GM12878 (cell line): ENCODE measurements at regions not wholly inside any gene's neighbourhood (a gene's known extent, or its start where the extent isn't known, plus 50 kb on each side); places are given as distances from the start of the nearest gene placed in this dataset.

Experiments used
- ATAC-seq: fragments of 200-7000 bp; cut with Tn5 transposase; 3 replicates; pipeline ENCODE4 v1.9.1; 2020; ENCODE audit warnings: mild to moderate bottlenecking, moderate library complexity
- BruUV-seq: library from RNA; stranded (reverse); fragments of 400-500 nt; replicated peaks from 2 replicates; lab custom pipeline; 2021; lab: Mats Ljungman, UMichigan
- CTCF ChIA-PET: fragments of 300-600 bp; sonication (Branson Sonifier 250); formaldehyde crosslinking; extraction: SDS; loops from one replicate; lab custom pipeline; 2021; ENCODE audit warnings: inconsistent platforms; lab: Yijun Ruan, JAX
- POLR2A ChIA-PET: fragments of 350-600 bp; formaldehyde crosslinking; extraction: SDS; loops from one replicate; lab custom pipeline; 2021; ENCODE audit warnings: inconsistent platforms; lab: Charles Lee
- RAD21 ChIA-PET: fragments of 300-600 bp; sonication (Branson Sonifier 250); formaldehyde crosslinking; loops from one replicate; lab custom pipeline; 2023; ENCODE audit warnings: antibody characterized with exemption; ENCODE audit not compliant: unreplicated experiment; lab: Charles Lee
- SMC1A ChIA-PET: fragments of 300-600 bp; sonication (Branson Sonifier 250); formaldehyde crosslinking; loops from one replicate; lab custom pipeline; 2023; ENCODE audit not compliant: unreplicated experiment, uncharacterized antibody; lab: Charles Lee
- DNase-seq: peaks from one replicate; pipeline ENCODE4 v3.0.0-alpha.2; 2011; ENCODE audit warnings: low read depth, low spot score
- FAIRE-seq: peaks from 3 replicates; lab custom pipeline; 2011; peaks lifted over from hg19 to GRCh38; lab: Jason Lieb, UNC
- H2AFZ ChIP-seq: 2 replicates; pipeline ENCODE4 v1.6.0; 2011; ENCODE audit warnings: low read depth, low read length, control low read depth; ENCODE audit not compliant: control insufficient read depth
- H3K27ac ChIP-seq: 2 replicates; pipeline ENCODE4 v1.5.1; 2011; ENCODE audit warnings: control low read depth; ENCODE audit not compliant: control insufficient read depth, insufficient read depth
- H3K27me3 ChIP-seq, 2 experiments: replicated peaks in 1 of 2; 2 replicates each; pipeline versions ENCODE4 v1.6.0 to v1.6.1; 2011; ENCODE audit warnings: low read length in 1 of 2; ENCODE audit not compliant: control insufficient read depth in 2 of 2, insufficient read depth in 2 of 2
- H3K36me3 ChIP-seq, 2 experiments: 2 replicates each; pipeline ENCODE4 v1.5.1; 2011; ENCODE audit warnings: low read length in 1 of 2; ENCODE audit not compliant: control insufficient read depth in 2 of 2, insufficient read depth in 2 of 2
- H3K4me1 ChIP-seq: 2 replicates; pipeline ENCODE4 v1.6.1; 2011; ENCODE audit warnings: mild to moderate bottlenecking, low read length, moderate library complexity, mixed read lengths; ENCODE audit not compliant: control insufficient read depth, insufficient read depth
- H3K4me2 ChIP-seq: 2 replicates; pipeline ENCODE4 v1.6.0; 2011; ENCODE audit warnings: control low read depth; ENCODE audit not compliant: control insufficient read depth, insufficient read depth
- H3K4me3 ChIP-seq: fragments of 200-600 bp; sonication (generic); 2 replicates; pipeline ENCODE4 v1.5.1; 2016
- H3K79me2 ChIP-seq: 2 replicates; pipeline ENCODE4 v1.6.0; 2011; ENCODE audit warnings: low read length; ENCODE audit not compliant: control insufficient read depth, insufficient read depth
- H3K9ac ChIP-seq: 2 replicates; pipeline ENCODE4 v1.8.0; 2011; ENCODE audit warnings: low read length, control low read depth, mixed read lengths; ENCODE audit not compliant: control insufficient read depth, insufficient read depth
- H3K9me3 ChIP-seq: replicated peaks from 3 replicates; pipeline ENCODE4 v1.5.1; 2011; ENCODE audit warnings: mild to moderate bottlenecking, low read length; ENCODE audit not compliant: control insufficient read depth, insufficient read depth
- H4K20me1 ChIP-seq: 2 replicates; pipeline ENCODE4 v1.6.0; 2011; ENCODE audit not compliant: control insufficient read depth, insufficient read depth
- BHLHE40 ChIP-seq, 2 experiments: fragments of 450-650 bp in 1 of 2; IDR thresholded peaks; 2 replicates each; pipeline ENCODE4 v1.6.1; 2011 to 2017; ENCODE audit warnings: low read depth in 2 of 2, borderline replicate concordance in 1 of 2, improper control_type of control experiment in 1 of 2, low read length in 1 of 2, mild to moderate bottlenecking in 1 of 2
- CHD4 ChIP-seq: fragments of 200-600 bp; sonication (generic); IDR thresholded peaks from 2 replicates; pipeline ENCODE4 v1.6.1; 2016; ENCODE audit warnings: mild to moderate bottlenecking
- CTCF ChIP-seq, 3 experiments: IDR thresholded peaks in 2 of 3; conservative IDR thresholded peaks in 1 of 3; 2 replicates each; pipeline ENCODE4 v1.5.1; 2011; ENCODE audit warnings: low read depth in 3 of 3, low read length in 3 of 3, mild to moderate bottlenecking in 3 of 3, control low read depth in 2 of 3, moderate library complexity in 2 of 3, inconsistent platforms in 1 of 3, mixed read lengths in 1 of 3; ENCODE audit not compliant: control insufficient read depth in 2 of 3, insufficient read depth in 1 of 3; ENCODE audit errors: extremely low read depth in 1 of 3
- EGR1 ChIP-seq, 2 experiments: IDR thresholded peaks; 1 replicate in 1 of 2; 2 replicates in 1 of 2; pipeline ENCODE4 v1.6.1; 2011 to 2012; ENCODE audit warnings: low read depth in 2 of 2, low read length in 2 of 2, borderline replicate concordance in 1 of 2, mild to moderate bottlenecking in 1 of 2, moderate library complexity in 1 of 2
- ELK1 ChIP-seq: IDR thresholded peaks from 2 replicates; pipeline ENCODE4 v1.6.1; 2012; ENCODE audit warnings: low read depth, low read length, improper control_type of control experiment
- ETV6 ChIP-seq, 2 experiments: fragments of 450-650 bp in 1 of 2; IDR thresholded peaks in 1 of 2; conservative IDR thresholded peaks in 1 of 2; 2 replicates each; pipeline ENCODE4 v1.6.1; 2014; ENCODE audit warnings: antibody characterized with exemption in 1 of 2, borderline replicate concordance in 1 of 2, low read depth in 1 of 2, mild to moderate bottlenecking in 1 of 2, moderate library complexity in 1 of 2
- FOS ChIP-seq: IDR thresholded peaks from 3 replicates; pipeline ENCODE4 v1.6.1; 2011; ENCODE audit warnings: borderline replicate concordance; ENCODE audit not compliant: insufficient read length; ENCODE audit errors: extremely low read depth
- FOXK2 ChIP-seq: fragments of 450-650 bp; IDR thresholded peaks from 2 replicates; pipeline ENCODE4 v1.6.1; 2017; ENCODE audit warnings: mild to moderate bottlenecking, moderate library complexity
- KDM1A ChIP-seq: fragments of 200-600 bp; sonication (generic); IDR thresholded peaks from 2 replicates; pipeline ENCODE4 v1.6.1; 2016; ENCODE audit warnings: borderline replicate concordance
- KLF5 ChIP-seq: fragments of 450-650 bp; IDR thresholded peaks from 2 replicates; pipeline ENCODE4 v1.6.1; 2014; ENCODE audit warnings: mild to moderate bottlenecking; ENCODE audit not compliant: partially characterized antibody
- MTA3 ChIP-seq: IDR thresholded peaks from 2 replicates; pipeline ENCODE4 v1.6.1; 2012; ENCODE audit warnings: low read length, inconsistent platforms, borderline replicate concordance
- NR2F1 ChIP-seq: fragments of 450-650 bp; conservative IDR thresholded peaks from 2 replicates; pipeline ENCODE4 v1.6.1; 2017; ENCODE audit warnings: mild to moderate bottlenecking
- PBX3 ChIP-seq: IDR thresholded peaks from 2 replicates; pipeline ENCODE4 v1.6.1; 2011; ENCODE audit warnings: mild to moderate bottlenecking, low read depth, low read length, moderate library complexity; ENCODE audit not compliant: insufficient replicate concordance
- SIX5 ChIP-seq: IDR thresholded peaks from 2 replicates; pipeline ENCODE4 v1.6.1; 2011; ENCODE audit warnings: mild to moderate bottlenecking, low read depth, low read length, moderate library complexity; ENCODE audit not compliant: severe bottlenecking
- SMC3 ChIP-seq: IDR thresholded peaks from 2 replicates; pipeline ENCODE4 v1.6.1; 2011; ENCODE audit warnings: low read length, improper control_type of control experiment, borderline replicate concordance
- STAT3 ChIP-seq: IDR thresholded peaks from 2 replicates; pipeline ENCODE4 v1.6.1; 2011; ENCODE audit warnings: low read depth, low read length, improper control_type of control experiment
- SUPT20H ChIP-seq: IDR thresholded peaks from 2 replicates; pipeline ENCODE4 v1.6.1; 2011; ENCODE audit warnings: low read depth, mild to moderate bottlenecking, low read length, moderate library complexity, borderline replicate concordance; ENCODE audit not compliant: control insufficient read depth
- ZNF207 ChIP-seq: fragments of 450-650 bp; IDR thresholded peaks from 2 replicates; pipeline ENCODE4 v1.6.1; 2014; ENCODE audit warnings: antibody characterized with exemption, mild to moderate bottlenecking, borderline replicate concordance
- ZNF217 ChIP-seq: fragments of 450-650 bp; IDR thresholded peaks from 2 replicates; pipeline ENCODE4 v1.6.1; 2017; ENCODE audit warnings: antibody characterized with exemption, mild to moderate bottlenecking
- WGBS: methylation state at CpG from one replicate; pipeline ENCODE4 v1.1.6; 2016; ENCODE audit warnings: low lambda C conversion rate; ENCODE audit not compliant: insufficient replicate concordance, insufficient coverage; ENCODE audit errors: missing lambda C conversion rate; 5-methylcytosine and 5-hydroxymethylcytosine counted together
- in situ Hi-C: fragments of 300-500 bp; cut with MboI; formaldehyde crosslinking; loops from 9 replicates; pipeline ENCODE4 v1.14.3; 2018; ENCODE audit warnings: mixed read lengths
- intact Hi-C: fragments of 100-400 bp; cut with micrococcal nuclease; formaldehyde crosslinking; loops from one replicate; pipeline ENCODE4 v1.14.2; 2022; ENCODE audit not compliant: unreplicated experiment

- no peak for TF ChIP-seq ETV6 (conservative IDR thresholded peaks at IDR 0.05 in 1 of 2, IDR thresholded peaks at IDR 0.05 in 1 of 2; ENCODE audit: borderline replicate concordance in 1 of 2, low read depth in 1 of 2)
- no peak for TF ChIP-seq MTA3
- TF ChIP-seq SIX5: no peak
- TF ChIP-seq FOXK2: no peak
Observed at GRCh38 chr7:153004341-153004740, 244.8 kb downstream of the ACTR3B start (continued).

GRCh38 chr7:153005750-153006435, 246.3 kb downstream of the ACTR3B start:
- H3K27me3 ChIP-seq: no peaks in the 10 kb centered on the region
- H3K79me2 ChIP-seq: no peaks in the 10 kb centered on the region
- no peak overlapping the region for H3K4me2 ChIP-seq
- WGBS: 37% methylated on average over 10 of the region's 10 CpGs
- H3K9me3 ChIP-seq: no peaks in the 10 kb centered on the region; the same call in 2 of the 3 replicates
- POLR2A ChIA-PET: no interaction called here
- H3K9ac ChIP-seq: no peak overlapping the region
- CTCF ChIA-PET: no interaction called here
- SMC1A ChIA-PET: no interaction called here
- H2AFZ ChIP-seq: no peak overlapping the region
- H3K4me1 ChIP-seq: no peaks in the 10 kb centered on the region
- H3K27ac ChIP-seq: no peak overlapping the region
- no peaks in the 10 kb centered on the region for H4K20me1 ChIP-seq
- no peak for DNase-seq
- no TSS peak for BruUV-seq
- no peak overlapping the region for H3K4me3 ChIP-seq
- RAD21 ChIA-PET: no interaction called here
- ATAC-seq: no peak
- in situ Hi-C loops: no loop called here
- no peaks in the 10 kb centered on the region for H3K36me3 ChIP-seq
- FAIRE-seq: no peak
- intact Hi-C loops: no loop called here
- TF ChIP-seq PBX3 (no peak), SMC3 (no peak), NR2F1 (no peak), ELK1 (no peak), STAT3 (no peak), ZNF217 (no peak), FOS (no peak), BHLHE40 (IDR thresholded peaks at IDR 0.05; ENCODE audit: borderline replicate concordance in 1 of 2, low read depth in 2 of 2, low read length in 1 of 2) (no peak), EGR1 (IDR thresholded peaks at IDR 0.05; ENCODE audit: borderline replicate concordance in 1 of 2, low read depth in 2 of 2, low read length in 2 of 2) (no peak), SUPT20H (no peak), KLF5 (no peak), CHD4 (no peak), KDM1A (no peak), ZNF207 (no peak), CTCF (IDR thresholded peaks at IDR 0.05 in 2 of 3, conservative IDR thresholded peaks at IDR 0.05 in 1 of 3; ENCODE audit: control insufficient read depth in 2 of 3, extremely low read depth in 1 of 3, insufficient read depth in 1 of 3, low read depth in 3 of 3, low read length in 3 of 3) (no peak)
